ENCODE measurements at regions not wholly inside any gene's neighbourhood (a gene's known extent, or its start where the extent isn't known, plus 50 kb on each side); places are given as distances from the start of the nearest gene placed in this dataset.

DNA sequence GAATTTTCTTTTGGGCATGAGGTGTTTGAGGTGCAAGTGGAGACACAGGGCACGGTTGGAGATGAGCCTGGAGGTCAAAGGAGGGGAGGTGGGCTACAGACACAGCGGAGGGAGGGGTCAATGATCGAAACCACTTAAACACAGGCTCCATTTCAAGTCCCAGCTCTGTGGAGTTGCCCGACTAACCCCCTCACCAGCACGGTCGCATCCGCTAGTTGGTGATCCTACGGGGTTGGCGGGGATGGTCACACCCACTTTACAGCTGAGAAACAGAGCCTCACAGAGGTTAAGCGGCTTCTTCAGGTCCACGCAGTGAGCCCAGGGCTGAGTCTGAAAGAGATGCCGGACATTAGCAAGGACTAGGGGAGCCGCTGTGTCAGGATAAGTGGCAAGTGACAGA is 60.1 kb upstream of the RUNX3 start:
- TF ChIP-seq, protein P1, sequence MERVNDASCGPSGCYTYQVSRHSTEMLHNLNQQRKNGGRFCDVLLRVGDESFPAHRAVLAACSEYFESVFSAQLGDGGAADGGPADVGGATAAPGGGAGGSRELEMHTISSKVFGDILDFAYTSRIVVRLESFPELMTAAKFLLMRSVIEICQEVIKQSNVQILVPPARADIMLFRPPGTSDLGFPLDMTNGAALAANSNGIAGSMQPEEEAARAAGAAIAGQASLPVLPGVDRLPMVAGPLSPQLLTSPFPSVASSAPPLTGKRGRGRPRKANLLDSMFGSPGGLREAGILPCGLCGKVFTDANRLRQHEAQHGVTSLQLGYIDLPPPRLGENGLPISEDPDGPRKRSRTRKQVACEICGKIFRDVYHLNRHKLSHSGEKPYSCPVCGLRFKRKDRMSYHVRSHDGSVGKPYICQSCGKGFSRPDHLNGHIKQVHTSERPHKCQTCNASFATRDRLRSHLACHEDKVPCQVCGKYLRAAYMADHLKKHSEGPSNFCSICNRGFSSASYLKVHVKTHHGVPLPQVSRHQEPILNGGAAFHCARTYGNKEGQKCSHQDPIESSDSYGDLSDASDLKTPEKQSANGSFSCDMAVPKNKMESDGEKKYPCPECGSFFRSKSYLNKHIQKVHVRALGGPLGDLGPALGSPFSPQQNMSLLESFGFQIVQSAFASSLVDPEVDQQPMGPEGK (CRISPR knock-in tag; IDR thresholded peaks at IDR 0.05; ENCODE audit: borderline replicate concordance), result no peak
- TF ChIP-seq SNAI2 (CRISPR knock-in tag; IDR thresholded peaks at IDR 0.05) (no peak), ZFP3 (CRISPR knock-in tag; IDR thresholded peaks at IDR 0.05) (no peak), ZNF565 (CRISPR knock-in tag; conservative IDR thresholded peaks at IDR 0.05; ENCODE audit: low read depth) (no peak), TCF4 (CRISPR knock-in tag; IDR thresholded peaks at IDR 0.05; ENCODE audit: borderline replicate concordance) (no peak), ZC3H10 (CRISPR knock-in tag; IDR thresholded peaks at IDR 0.05) (no peak), OSR1 (CRISPR knock-in tag; IDR thresholded peaks at IDR 0.05) (no peak)
- TF ChIP-seq, protein P2, sequence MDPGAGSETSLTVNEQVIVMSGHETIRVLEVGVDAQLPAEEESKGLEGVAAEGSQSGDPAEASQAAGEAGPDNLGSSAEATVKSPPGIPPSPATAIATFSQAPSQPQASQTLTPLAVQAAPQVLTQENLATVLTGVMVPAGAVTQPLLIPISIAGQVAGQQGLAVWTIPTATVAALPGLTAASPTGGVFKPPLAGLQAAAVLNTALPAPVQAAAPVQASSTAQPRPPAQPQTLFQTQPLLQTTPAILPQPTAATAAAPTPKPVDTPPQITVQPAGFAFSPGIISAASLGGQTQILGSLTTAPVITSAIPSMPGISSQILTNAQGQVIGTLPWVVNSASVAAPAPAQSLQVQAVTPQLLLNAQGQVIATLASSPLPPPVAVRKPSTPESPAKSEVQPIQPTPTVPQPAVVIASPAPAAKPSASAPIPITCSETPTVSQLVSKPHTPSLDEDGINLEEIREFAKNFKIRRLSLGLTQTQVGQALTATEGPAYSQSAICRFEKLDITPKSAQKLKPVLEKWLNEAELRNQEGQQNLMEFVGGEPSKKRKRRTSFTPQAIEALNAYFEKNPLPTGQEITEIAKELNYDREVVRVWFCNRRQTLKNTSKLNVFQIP (CRISPR knock-in tag; IDR thresholded peaks at IDR 0.05; ENCODE audit: borderline replicate concordance, low read depth), result no peak
